ENCODE measurements at regions not wholly inside any gene's neighbourhood (a gene's known extent, or its start where the extent isn't known, plus 50 kb on each side); places are given as distances from the start of the nearest gene placed in this dataset.

DNA sequence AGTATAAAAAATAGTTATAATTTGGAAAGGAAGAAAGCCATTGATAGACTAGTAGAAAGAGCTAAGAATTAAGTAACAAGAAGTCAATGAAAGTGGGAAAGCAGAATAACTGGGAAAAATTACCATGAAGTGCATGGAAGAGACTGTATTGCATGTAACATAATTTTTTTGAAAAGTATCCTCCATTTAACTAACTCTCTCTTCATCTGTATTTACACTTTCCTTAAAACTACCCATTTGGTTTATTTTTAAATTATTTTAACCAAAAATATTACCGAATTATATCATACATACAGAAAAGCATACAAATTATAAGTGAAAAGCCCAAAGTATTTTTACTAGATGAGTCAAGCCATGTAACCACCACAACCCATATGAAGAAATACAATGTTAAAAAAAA, 1009.9 kb upstream of the SEMA6D start:
- TF ChIP-seq, protein P1, sequence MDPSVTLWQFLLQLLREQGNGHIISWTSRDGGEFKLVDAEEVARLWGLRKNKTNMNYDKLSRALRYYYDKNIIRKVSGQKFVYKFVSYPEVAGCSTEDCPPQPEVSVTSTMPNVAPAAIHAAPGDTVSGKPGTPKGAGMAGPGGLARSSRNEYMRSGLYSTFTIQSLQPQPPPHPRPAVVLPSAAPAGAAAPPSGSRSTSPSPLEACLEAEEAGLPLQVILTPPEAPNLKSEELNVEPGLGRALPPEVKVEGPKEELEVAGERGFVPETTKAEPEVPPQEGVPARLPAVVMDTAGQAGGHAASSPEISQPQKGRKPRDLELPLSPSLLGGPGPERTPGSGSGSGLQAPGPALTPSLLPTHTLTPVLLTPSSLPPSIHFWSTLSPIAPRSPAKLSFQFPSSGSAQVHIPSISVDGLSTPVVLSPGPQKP (IDR thresholded peaks at IDR 0.05; ENCODE audit: low read depth, low read length), result no peak
- TF ChIP-seq, protein P2, sequence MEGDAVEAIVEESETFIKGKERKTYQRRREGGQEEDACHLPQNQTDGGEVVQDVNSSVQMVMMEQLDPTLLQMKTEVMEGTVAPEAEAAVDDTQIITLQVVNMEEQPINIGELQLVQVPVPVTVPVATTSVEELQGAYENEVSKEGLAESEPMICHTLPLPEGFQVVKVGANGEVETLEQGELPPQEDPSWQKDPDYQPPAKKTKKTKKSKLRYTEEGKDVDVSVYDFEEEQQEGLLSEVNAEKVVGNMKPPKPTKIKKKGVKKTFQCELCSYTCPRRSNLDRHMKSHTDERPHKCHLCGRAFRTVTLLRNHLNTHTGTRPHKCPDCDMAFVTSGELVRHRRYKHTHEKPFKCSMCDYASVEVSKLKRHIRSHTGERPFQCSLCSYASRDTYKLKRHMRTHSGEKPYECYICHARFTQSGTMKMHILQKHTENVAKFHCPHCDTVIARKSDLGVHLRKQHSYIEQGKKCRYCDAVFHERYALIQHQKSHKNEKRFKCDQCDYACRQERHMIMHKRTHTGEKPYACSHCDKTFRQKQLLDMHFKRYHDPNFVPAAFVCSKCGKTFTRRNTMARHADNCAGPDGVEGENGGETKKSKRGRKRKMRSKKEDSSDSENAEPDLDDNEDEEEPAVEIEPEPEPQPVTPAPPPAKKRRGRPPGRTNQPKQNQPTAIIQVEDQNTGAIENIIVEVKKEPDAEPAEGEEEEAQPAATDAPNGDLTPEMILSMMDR (IDR thresholded peaks at IDR 0.05), result no peak
- TF ChIP-seq JUN (IDR thresholded peaks at IDR 0.05) (no peak), POLR2A (IDR thresholded peaks at IDR 0.05; ENCODE audit: low read length) (no peak), CHD4 (IDR thresholded peaks at IDR 0.05; ENCODE audit: borderline replicate concordance) (no peak), EP300 (IDR thresholded peaks at IDR 0.05) (no peak)
- TF ChIP-seq, protein P3, sequence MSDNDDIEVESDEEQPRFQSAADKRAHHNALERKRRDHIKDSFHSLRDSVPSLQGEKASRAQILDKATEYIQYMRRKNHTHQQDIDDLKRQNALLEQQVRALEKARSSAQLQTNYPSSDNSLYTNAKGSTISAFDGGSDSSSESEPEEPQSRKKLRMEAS (IDR thresholded peaks at IDR 0.05), result no peak
- TF ChIP-seq, protein P4, sequence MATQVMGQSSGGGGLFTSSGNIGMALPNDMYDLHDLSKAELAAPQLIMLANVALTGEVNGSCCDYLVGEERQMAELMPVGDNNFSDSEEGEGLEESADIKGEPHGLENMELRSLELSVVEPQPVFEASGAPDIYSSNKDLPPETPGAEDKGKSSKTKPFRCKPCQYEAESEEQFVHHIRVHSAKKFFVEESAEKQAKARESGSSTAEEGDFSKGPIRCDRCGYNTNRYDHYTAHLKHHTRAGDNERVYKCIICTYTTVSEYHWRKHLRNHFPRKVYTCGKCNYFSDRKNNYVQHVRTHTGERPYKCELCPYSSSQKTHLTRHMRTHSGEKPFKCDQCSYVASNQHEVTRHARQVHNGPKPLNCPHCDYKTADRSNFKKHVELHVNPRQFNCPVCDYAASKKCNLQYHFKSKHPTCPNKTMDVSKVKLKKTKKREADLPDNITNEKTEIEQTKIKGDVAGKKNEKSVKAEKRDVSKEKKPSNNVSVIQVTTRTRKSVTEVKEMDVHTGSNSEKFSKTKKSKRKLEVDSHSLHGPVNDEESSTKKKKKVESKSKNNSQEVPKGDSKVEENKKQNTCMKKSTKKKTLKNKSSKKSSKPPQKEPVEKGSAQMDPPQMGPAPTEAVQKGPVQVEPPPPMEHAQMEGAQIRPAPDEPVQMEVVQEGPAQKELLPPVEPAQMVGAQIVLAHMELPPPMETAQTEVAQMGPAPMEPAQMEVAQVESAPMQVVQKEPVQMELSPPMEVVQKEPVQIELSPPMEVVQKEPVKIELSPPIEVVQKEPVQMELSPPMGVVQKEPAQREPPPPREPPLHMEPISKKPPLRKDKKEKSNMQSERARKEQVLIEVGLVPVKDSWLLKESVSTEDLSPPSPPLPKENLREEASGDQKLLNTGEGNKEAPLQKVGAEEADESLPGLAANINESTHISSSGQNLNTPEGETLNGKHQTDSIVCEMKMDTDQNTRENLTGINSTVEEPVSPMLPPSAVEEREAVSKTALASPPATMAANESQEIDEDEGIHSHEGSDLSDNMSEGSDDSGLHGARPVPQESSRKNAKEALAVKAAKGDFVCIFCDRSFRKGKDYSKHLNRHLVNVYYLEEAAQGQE (IDR thresholded peaks at IDR 0.05), result no peak
- TF ChIP-seq, protein P5, sequence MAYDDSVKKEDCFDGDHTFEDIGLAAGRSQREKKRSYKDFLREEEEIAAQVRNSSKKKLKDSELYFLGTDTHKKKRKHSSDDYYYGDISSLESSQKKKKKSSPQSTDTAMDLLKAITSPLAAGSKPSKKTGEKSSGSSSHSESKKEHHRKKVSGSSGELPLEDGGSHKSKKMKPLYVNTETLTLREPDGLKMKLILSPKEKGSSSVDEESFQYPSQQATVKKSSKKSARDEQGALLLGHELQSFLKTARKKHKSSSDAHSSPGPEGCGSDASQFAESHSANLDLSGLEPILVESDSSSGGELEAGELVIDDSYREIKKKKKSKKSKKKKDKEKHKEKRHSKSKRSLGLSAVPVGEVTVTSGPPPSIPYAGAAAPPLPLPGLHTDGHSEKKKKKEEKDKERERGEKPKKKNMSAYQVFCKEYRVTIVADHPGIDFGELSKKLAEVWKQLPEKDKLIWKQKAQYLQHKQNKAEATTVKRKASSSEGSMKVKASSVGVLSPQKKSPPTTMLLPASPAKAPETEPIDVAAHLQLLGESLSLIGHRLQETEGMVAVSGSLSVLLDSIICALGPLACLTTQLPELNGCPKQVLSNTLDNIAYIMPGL (CRISPR knock-in tag; IDR thresholded peaks at IDR 0.05; ENCODE audit: borderline replicate concordance), result no peak
- TF ChIP-seq, protein P6, sequence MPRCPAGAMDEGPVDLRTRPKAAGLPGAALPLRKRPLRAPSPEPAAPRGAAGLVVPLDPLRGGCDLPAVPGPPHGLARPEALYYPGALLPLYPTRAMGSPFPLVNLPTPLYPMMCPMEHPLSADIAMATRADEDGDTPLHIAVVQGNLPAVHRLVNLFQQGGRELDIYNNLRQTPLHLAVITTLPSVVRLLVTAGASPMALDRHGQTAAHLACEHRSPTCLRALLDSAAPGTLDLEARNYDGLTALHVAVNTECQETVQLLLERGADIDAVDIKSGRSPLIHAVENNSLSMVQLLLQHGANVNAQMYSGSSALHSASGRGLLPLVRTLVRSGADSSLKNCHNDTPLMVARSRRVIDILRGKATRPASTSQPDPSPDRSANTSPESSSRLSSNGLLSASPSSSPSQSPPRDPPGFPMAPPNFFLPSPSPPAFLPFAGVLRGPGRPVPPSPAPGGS (IDR thresholded peaks at IDR 0.05), result no peak
- TF ChIP-seq, protein P7, sequence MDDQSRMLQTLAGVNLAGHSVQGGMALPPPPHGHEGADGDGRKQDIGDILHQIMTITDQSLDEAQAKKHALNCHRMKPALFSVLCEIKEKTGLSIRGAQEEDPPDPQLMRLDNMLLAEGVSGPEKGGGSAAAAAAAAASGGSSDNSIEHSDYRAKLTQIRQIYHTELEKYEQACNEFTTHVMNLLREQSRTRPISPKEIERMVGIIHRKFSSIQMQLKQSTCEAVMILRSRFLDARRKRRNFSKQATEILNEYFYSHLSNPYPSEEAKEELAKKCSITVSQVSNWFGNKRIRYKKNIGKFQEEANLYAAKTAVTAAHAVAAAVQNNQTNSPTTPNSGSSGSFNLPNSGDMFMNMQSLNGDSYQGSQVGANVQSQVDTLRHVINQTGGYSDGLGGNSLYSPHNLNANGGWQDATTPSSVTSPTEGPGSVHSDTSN (IDR thresholded peaks at IDR 0.05), result no peak

Measured in A549 (cell line).